SK-N-SH (cell line): ENCODE measurements at regions not wholly inside any gene's neighbourhood (a gene's known extent, or its start where the extent isn't known, plus 50 kb on each side); places are given as distances from the start of the nearest gene placed in this dataset.

ENCODE experiments used
- EZH2phosphoT487 ChIP-seq: fragments of 200-600 bp; sonication (generic); IDR thresholded peaks from 2 replicates; pipeline ENCODE4 v1.6.1; 2017; ENCODE audit warnings: low read depth, mixed run types, mild to moderate bottlenecking, antibody characterized with exemption, moderate library complexity, borderline replicate concordance
- TF ChIP-seq, protein P1 (sequence below): IDR thresholded peaks from 2 replicates; pipeline ENCODE4 v1.4.0; 2012; ENCODE audit warnings: low read depth

DNA sequence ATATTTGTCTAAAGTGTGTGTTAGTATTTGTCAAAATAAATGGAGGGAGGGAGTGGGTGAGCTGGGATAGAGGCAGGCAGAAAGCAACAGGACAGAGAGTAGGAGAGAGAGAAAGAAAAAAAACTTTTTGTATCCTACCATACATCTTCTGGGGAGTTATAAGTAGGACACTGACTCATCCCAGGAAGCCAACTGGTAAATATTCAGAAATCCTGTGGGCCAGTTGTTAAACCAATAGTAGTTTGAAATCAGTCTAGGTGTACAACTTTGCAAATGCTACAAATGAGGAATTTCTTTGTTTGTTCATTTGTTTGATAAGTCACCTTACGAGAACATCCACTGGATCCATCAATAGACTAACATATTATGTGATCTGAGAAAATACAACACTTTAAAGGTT, 980.9 kb downstream of the GATA3 start:
- TF ChIP-seq, protein P1, sequence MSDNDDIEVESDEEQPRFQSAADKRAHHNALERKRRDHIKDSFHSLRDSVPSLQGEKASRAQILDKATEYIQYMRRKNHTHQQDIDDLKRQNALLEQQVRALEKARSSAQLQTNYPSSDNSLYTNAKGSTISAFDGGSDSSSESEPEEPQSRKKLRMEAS, result no peak
- TF ChIP-seq EZH2phosphoT487, result no peak
